OCI-LY7 (cell line): ENCODE measurements at regions not wholly inside any gene's neighbourhood (a gene's known extent, or its start where the extent isn't known, plus 50 kb on each side); places are given as distances from the start of the nearest gene placed in this dataset.

Experiments
- BruUV-seq: library from RNA; stranded (reverse); fragments of 400-500 nt; replicated peaks from 2 replicates; lab custom pipeline; 2021; lab: Mats Ljungman, UMichigan
- CTCF ChIA-PET: fragments of 300-600 bp; sonication (Branson Sonifier 250); formaldehyde crosslinking; loops from one replicate; lab custom pipeline; 2022; ENCODE audit warnings: antibody characterized with exemption; ENCODE audit not compliant: unreplicated experiment; lab: Charles Lee
- POLR2A ChIA-PET: fragments of 300-600 bp; sonication (Branson Sonifier 250); formaldehyde crosslinking; loops from one replicate; lab custom pipeline; 2022; ENCODE audit warnings: antibody characterized with exemption; lab: Charles Lee
- DNase-seq: peaks from one replicate; pipeline ENCODE4 v3.0.0-alpha.2; 2015; ENCODE audit warnings: low spot score
- H2AFZ ChIP-seq: fragments of 200-600 bp; sonication (generic), shearing (Covaris generic); 2 replicates; pipeline ENCODE4 v1.6.1; 2014; ENCODE audit warnings: mild to moderate bottlenecking, antibody characterized with exemption, low read length, moderate library complexity
- H3K27ac ChIP-seq: fragments of 200-600 bp; sonication (generic); 2 replicates; pipeline ENCODE4 v1.5.1; 2014; ENCODE audit warnings: mixed run types, low read depth, mild to moderate bottlenecking, moderate library complexity, low read length, inconsistent platforms; ENCODE audit not compliant: poor library complexity, severe bottlenecking
- H3K36me3 ChIP-seq: fragments of 200-600 bp; sonication (generic); 2 replicates; pipeline ENCODE4 v1.6.1; 2014; ENCODE audit warnings: mild to moderate bottlenecking, antibody characterized with exemption, low read length, moderate library complexity, mixed read lengths; ENCODE audit not compliant: insufficient read depth
- H3K4me1 ChIP-seq: fragments of 200-600 bp; sonication (generic); 2 replicates; pipeline ENCODE4 v1.5.1; 2014; ENCODE audit warnings: mild to moderate bottlenecking, low read length; ENCODE audit not compliant: insufficient read depth, poor library complexity, severe bottlenecking
- H3K4me2 ChIP-seq: fragments of 200-600 bp; sonication (generic); 2 replicates; pipeline ENCODE4 v1.6.1; 2014; ENCODE audit warnings: mild to moderate bottlenecking, low read length
- H3K4me3 ChIP-seq: fragments of 200-600 bp; sonication (generic); 2 replicates; pipeline ENCODE4 v1.5.1; 2014; ENCODE audit warnings: mild to moderate bottlenecking, low read depth, low read length; ENCODE audit not compliant: poor library complexity, severe bottlenecking
- H3K79me2 ChIP-seq: fragments of 200-600 bp; sonication (generic); 2 replicates; pipeline ENCODE4 v1.6.1; 2016; ENCODE audit warnings: low read depth, mild to moderate bottlenecking, low read length, moderate library complexity, mixed read lengths; ENCODE audit not compliant: insufficient read depth
- H3K9me2 ChIP-seq: fragments of 200-600 bp; sonication (generic); 2 replicates; pipeline ENCODE4 v1.6.1; 2016; ENCODE audit warnings: mild to moderate bottlenecking, low read length, mixed read lengths; ENCODE audit not compliant: insufficient read depth
- H3K9me3 ChIP-seq: fragments of 200-600 bp; sonication (generic); 2 replicates; pipeline ENCODE4 v1.6.1; 2014; ENCODE audit warnings: mild to moderate bottlenecking, mixed run types, low read length, mixed read lengths
- H4K20me1 ChIP-seq: fragments of 200-600 bp; sonication (generic); 2 replicates; pipeline ENCODE4 v1.6.1; 2014; ENCODE audit warnings: mild to moderate bottlenecking, antibody characterized with exemption, low read length, moderate library complexity, mixed read lengths; ENCODE audit not compliant: insufficient read depth
- CTCF ChIP-seq: fragments of 200-600 bp; sonication (generic); conservative IDR thresholded peaks from 2 replicates; pipeline ENCODE4 v1.5.1; 2014; ENCODE audit warnings: mild to moderate bottlenecking, antibody characterized with exemption, low read length, moderate library complexity, mixed read lengths
- EZH2phosphoT487 ChIP-seq: fragments of 200-600 bp; sonication (generic); IDR thresholded peaks from 2 replicates; pipeline ENCODE4 v1.6.1; 2018; ENCODE audit warnings: low read depth, borderline replicate concordance, mild to moderate bottlenecking, mixed run types, antibody characterized with exemption, low read length, moderate library complexity, mixed read lengths
- intact Hi-C: fragments of 100-400 bp; cut with micrococcal nuclease; formaldehyde crosslinking; loops from one replicate; pipeline ENCODE4 v1.10.0; 2022; ENCODE audit not compliant: unreplicated experiment

- DNase-seq: no peak
- ChIA-PET POLR2A (no interaction called here), CTCF (no interaction called here)
- no peak overlapping the region for H3K4me3 ChIP-seq
- no peaks in the 10 kb centered on the region for H3K4me1 ChIP-seq
- BruUV-seq: no TSS peak
- H3K4me2 ChIP-seq: no peak overlapping the region
- intact Hi-C loops: no loop called here
- no peaks in the 10 kb centered on the region for H3K36me3 ChIP-seq
- no peaks in the 10 kb centered on the region for H3K79me2 ChIP-seq
- H3K9me3 ChIP-seq: no peaks in the 10 kb centered on the region
- H3K27ac ChIP-seq: no peak overlapping the region
- H4K20me1 ChIP-seq: no peaks in the 10 kb centered on the region
- H3K9me2 ChIP-seq: no peaks in the 10 kb centered on the region
- no peak overlapping the region for H2AFZ ChIP-seq
- no peak for TF ChIP-seq EZH2phosphoT487
- no peak for TF ChIP-seq CTCF
Observed at GRCh38 chr13:111963031-111963430, 103.9 kb upstream of the SOX1 start.

- no peak overlapping the region for H3K27ac ChIP-seq
- H2AFZ ChIP-seq: no peak overlapping the region
- no peak for DNase-seq
- H3K9me2 ChIP-seq: no peaks in the 10 kb centered on the region
- no peaks in the 10 kb centered on the region for H4K20me1 ChIP-seq
- no peak overlapping the region for H3K4me2 ChIP-seq
- intact Hi-C loops: no loop called here
- no peaks in the 10 kb centered on the region for H3K9me3 ChIP-seq
- no peak for TF ChIP-seq EZH2phosphoT487
- no peak for TF ChIP-seq CTCF
- H3K36me3 ChIP-seq: no peaks in the 10 kb centered on the region
- BruUV-seq: no TSS peak
- ChIA-PET CTCF (no interaction called here), POLR2A (no interaction called here)
- no peaks in the 10 kb centered on the region for H3K79me2 ChIP-seq
- no peaks in the 10 kb centered on the region for H3K4me1 ChIP-seq
- H3K4me3 ChIP-seq: no peak overlapping the region
Observed at GRCh38 chr13:111964411-111965035, 102.4 kb upstream of the SOX1 start.

GRCh38 chr13:111965466-111966214, 101.3 kb upstream of the SOX1 start:
- CTCF ChIA-PET: no interaction called here

More at GRCh38 chr13:111965466-111966214, 101.3 kb upstream of the SOX1 start:
- no peaks in the 10 kb centered on the region for H3K9me2 ChIP-seq
- TF ChIP-seq EZH2phosphoT487: no peak
- TF ChIP-seq CTCF: no peak
- H3K79me2 ChIP-seq: no peaks in the 10 kb centered on the region
- no TSS peak for BruUV-seq
- H4K20me1 ChIP-seq: no peaks in the 10 kb centered on the region
- no peaks in the 10 kb centered on the region for H3K4me1 ChIP-seq
- H3K9me3 ChIP-seq: no peaks in the 10 kb centered on the region
- H2AFZ ChIP-seq: no peak overlapping the region
- H3K36me3 ChIP-seq: no peaks in the 10 kb centered on the region
- DNase-seq: no peak
- POLR2A ChIA-PET: no interaction called here
- H3K4me3 ChIP-seq: no peak overlapping the region
- no peak overlapping the region for H3K27ac ChIP-seq
- intact Hi-C loops: no loop called here
- H3K4me2 ChIP-seq: no peak overlapping the region
